Activated CD8-positive, alpha-beta T cell treated with anti-CD3 and anti-CD28 coated beads, Interleukin-2, amount 10 ng/mL, durations not matched to agents 7 days and 5 days (primary cell): ENCODE measurements at regions not wholly inside any gene's neighbourhood (a gene's known extent, or its start where the extent isn't known, plus 50 kb on each side); places are given as distances from the start of the nearest gene placed in this dataset.

Experiments
- ATAC-seq: fragments of 150-1000 bp; cut with Tn5 transposase; one replicate; pipeline ENCODE4 v1.10.0; 2021; ENCODE audit warnings: moderate library complexity
- CTCF ChIA-PET: fragments of 350-600 bp; sonication (Branson Sonifier 250); formaldehyde crosslinking; loops from one replicate; lab custom pipeline; 2021; ENCODE audit warnings: antibody characterized with exemption; lab: Charles Lee
- POLR2A ChIA-PET: fragments of 350-600 bp; sonication (Branson Sonifier 250); formaldehyde crosslinking; loops from one replicate; lab custom pipeline; 2021; ENCODE audit warnings: antibody characterized with exemption; lab: Charles Lee
- DNase-seq: peaks from one replicate; pipeline ENCODE4 v3.0.0-alpha.2; 2020
- H3K27ac Mint-ChIP-seq: one replicate; pipeline ENCODE4 v1.8.0; 2021; ENCODE audit warnings: mild to moderate bottlenecking, mixed read lengths
- H3K27me3 Mint-ChIP-seq: one replicate; pipeline ENCODE4 v1.8.0; 2021; ENCODE audit warnings: low read depth, mixed read lengths
- H3K36me3 Mint-ChIP-seq: one replicate; pipeline ENCODE4 v1.8.0; 2021; ENCODE audit warnings: low read depth, mixed read lengths
- H3K4me1 Mint-ChIP-seq: one replicate; pipeline ENCODE4 v1.8.0; 2021; ENCODE audit warnings: low read depth, mixed read lengths
- H3K4me3 Mint-ChIP-seq: one replicate; pipeline ENCODE4 v1.8.0; 2021; ENCODE audit warnings: mild to moderate bottlenecking, mixed read lengths
- H3K9me3 Mint-ChIP-seq: one replicate; pipeline ENCODE4 v1.8.0; 2022; ENCODE audit warnings: mixed read lengths; ENCODE audit not compliant: insufficient read depth

GRCh38 chr6:132868057-132868456, 53.7 kb downstream of the RPS12 start:
- no peak for DNase-seq

GRCh38 chr6:132872923-132873322, 58.6 kb downstream of the RPS12 start:
- no peaks in the 10 kb centered on the region for H3K4me1 Mint-ChIP-seq
- H3K4me3 Mint-ChIP-seq: no peak overlapping the region
- H3K27me3 Mint-ChIP-seq: peaks cover 9% of the 10 kb centered on the region
- H3K27ac Mint-ChIP-seq: no peak overlapping the region
- no peak for ATAC-seq
- no peaks in the 10 kb centered on the region for H3K36me3 Mint-ChIP-seq
- ChIA-PET POLR2A (no interaction called here), CTCF (no interaction called here)
- DNase-seq: no peak
- H3K9me3 Mint-ChIP-seq: no peaks in the 10 kb centered on the region

More at GRCh38 chr6:132868057-132868456, 53.7 kb downstream of the RPS12 start:
- H3K27me3 Mint-ChIP-seq: peaks cover 9% of the 10 kb centered on the region
- H3K4me1 Mint-ChIP-seq: no peaks in the 10 kb centered on the region
- no peak for ATAC-seq
- no peaks in the 10 kb centered on the region for H3K9me3 Mint-ChIP-seq
- no peaks in the 10 kb centered on the region for H3K36me3 Mint-ChIP-seq
- ChIA-PET POLR2A (no interaction called here), CTCF (no interaction called here)
- H3K27ac Mint-ChIP-seq: no peak overlapping the region
- H3K4me3 Mint-ChIP-seq: no peak overlapping the region

GRCh38 chr6:132877003-132877402, 62.6 kb downstream of the RPS12 start:
- Mint-ChIP-seq H3K27ac (no peak overlapping the region), H3K4me1 (no peaks in the 10 kb centered on the region), H3K27me3 (peaks cover 3% of the 10 kb centered on the region), H3K9me3 (no peaks in the 10 kb centered on the region), H3K4me3 (no peak overlapping the region), H3K36me3 (no peaks in the 10 kb centered on the region)
- ChIA-PET CTCF (no interaction called here), POLR2A (no interaction called here)
- DNase-seq (no peak), ATAC-seq (no peak)

GRCh38 chr6:132887204-132887603, 72.8 kb downstream of the RPS12 start:
- ChIA-PET CTCF (no interaction called here), POLR2A (no interaction called here)
- no peak for DNase-seq
- Mint-ChIP-seq H3K4me1 (no peaks in the 10 kb centered on the region), H3K27me3 (peaks cover 2% of the 10 kb centered on the region), H3K36me3 (no peaks in the 10 kb centered on the region), H3K27ac (no peak overlapping the region), H3K9me3 (no peaks in the 10 kb centered on the region), H3K4me3 (no peak overlapping the region)
- no peak for ATAC-seq

- H3K4me3 Mint-ChIP-seq: no peak overlapping the region
- peaks cover 2% of the 10 kb centered on the region for H3K27me3 Mint-ChIP-seq
- H3K27ac Mint-ChIP-seq: no peak overlapping the region
- DNase-seq (no peak), ATAC-seq (no peak)
- CTCF ChIA-PET: no interaction called here
- no peaks in the 10 kb centered on the region for H3K4me1 Mint-ChIP-seq
- H3K36me3 Mint-ChIP-seq: no peaks in the 10 kb centered on the region
- no peaks in the 10 kb centered on the region for H3K9me3 Mint-ChIP-seq
- POLR2A ChIA-PET: no interaction called here
These were observed 74.3 kb downstream of the RPS12 start for GRCh38 chr6:132888701-132889100.

GRCh38 chr6:132892929-132893771, 78.8 kb downstream of the RPS12 start:
- no peaks in the 10 kb centered on the region for H3K36me3 Mint-ChIP-seq
- no peaks in the 10 kb centered on the region for H3K4me1 Mint-ChIP-seq
- H3K27me3 Mint-ChIP-seq: no peaks in the 10 kb centered on the region
- H3K4me3 Mint-ChIP-seq: no peak overlapping the region
- DNase-seq: no peak
- ATAC-seq: no peak
- no peaks in the 10 kb centered on the region for H3K9me3 Mint-ChIP-seq
- CTCF ChIA-PET: no interaction called here
- no peak overlapping the region for H3K27ac Mint-ChIP-seq
- POLR2A ChIA-PET: no interaction called here

- CTCF ChIA-PET: no interaction called here
- no peaks in the 10 kb centered on the region for H3K36me3 Mint-ChIP-seq
- H3K4me1 Mint-ChIP-seq: no peaks in the 10 kb centered on the region
- POLR2A ChIA-PET: no interaction called here
- no peak overlapping the region for H3K27ac Mint-ChIP-seq
- DNase-seq (no peak), ATAC-seq (no peak)
- H3K9me3 Mint-ChIP-seq: no peaks in the 10 kb centered on the region
- no peak overlapping the region for H3K4me3 Mint-ChIP-seq
- no peaks in the 10 kb centered on the region for H3K27me3 Mint-ChIP-seq
These were observed 79.6 kb downstream of the RPS12 start for GRCh38 chr6:132893772-132894490.

- H3K4me3 Mint-ChIP-seq: no peak overlapping the region
- no peaks in the 10 kb centered on the region for H3K9me3 Mint-ChIP-seq
- DNase-seq: no peak
- peaks cover 4% of the 10 kb centered on the region for H3K27me3 Mint-ChIP-seq
- CTCF ChIA-PET: no interaction called here
- no peak for ATAC-seq
- H3K27ac Mint-ChIP-seq: no peak overlapping the region
- H3K4me1 Mint-ChIP-seq: no peaks in the 10 kb centered on the region
- POLR2A ChIA-PET: no interaction called here
- H3K36me3 Mint-ChIP-seq: no peaks in the 10 kb centered on the region
These were observed 84.0 kb downstream of the RPS12 start for GRCh38 chr6:132898376-132898775.

GRCh38 chr6:132900849-132901248, 86.5 kb downstream of the RPS12 start:
- Mint-ChIP-seq H3K36me3 (no peaks in the 10 kb centered on the region), H3K27me3 (peaks cover 4% of the 10 kb centered on the region), H3K4me3 (no peak overlapping the region), H3K4me1 (no peaks in the 10 kb centered on the region), H3K27ac (no peak overlapping the region), H3K9me3 (no peaks in the 10 kb centered on the region)
- POLR2A ChIA-PET: no interaction called here
- ATAC-seq: no peak
- no peak for DNase-seq
- CTCF ChIA-PET: no interaction called here

GRCh38 chr6:132902901-132903300, 88.5 kb downstream of the RPS12 start:
- Mint-ChIP-seq H3K4me1 (no peaks in the 10 kb centered on the region), H3K36me3 (no peaks in the 10 kb centered on the region), H3K4me3 (no peak overlapping the region), H3K27ac (no peak overlapping the region), H3K9me3 (no peaks in the 10 kb centered on the region), H3K27me3 (peaks cover 4% of the 10 kb centered on the region)
- no peak for DNase-seq
- ATAC-seq: no peak
- POLR2A ChIA-PET: no interaction called here
- CTCF ChIA-PET: interaction anchor here (0.7 kb wide), 1 partner anchor 51 kb away, joined by 3 read pairs; no protein-coding TSS in a partner anchor

- H3K27me3 Mint-ChIP-seq: peaks cover 2% of the 10 kb centered on the region
- ChIA-PET CTCF (no interaction called here), POLR2A (no interaction called here)
- no peak overlapping the region for H3K27ac Mint-ChIP-seq
- ATAC-seq (no peak), DNase-seq (no peak)
- no peak overlapping the region for H3K4me3 Mint-ChIP-seq
- H3K4me1 Mint-ChIP-seq: no peaks in the 10 kb centered on the region
- H3K36me3 Mint-ChIP-seq: no peaks in the 10 kb centered on the region
- no peaks in the 10 kb centered on the region for H3K9me3 Mint-ChIP-seq
These were observed 92.9 kb downstream of the RPS12 start for GRCh38 chr6:132907231-132907630.

GRCh38 chr6:132907914-132908313, 93.5 kb downstream of the RPS12 start:
- Mint-ChIP-seq H3K27me3 (peaks cover 2% of the 10 kb centered on the region), H3K27ac (no peak overlapping the region), H3K4me3 (no peak overlapping the region), H3K9me3 (no peaks in the 10 kb centered on the region), H3K4me1 (no peaks in the 10 kb centered on the region), H3K36me3 (no peaks in the 10 kb centered on the region)
- ChIA-PET POLR2A (no interaction called here), CTCF (interaction anchor here (0.6 kb wide), 1 partner anchor 66 kb away, joined by 3 read pairs; no protein-coding TSS in a partner anchor)
- ATAC-seq (no peak), DNase-seq (no peak)
